GM12892 (cell line): ENCODE measurements at regions not wholly inside any gene's neighbourhood (a gene's known extent, or its start where the extent isn't known, plus 50 kb on each side); places are given as distances from the start of the nearest gene placed in this dataset.

Source experiments
- POLR2A ChIP-seq: IDR thresholded peaks from 2 replicates; pipeline ENCODE4 v1.6.1; 2011; ENCODE audit warnings: low read depth, low read length, control low read depth
- POLR2AphosphoS5 ChIP-seq: IDR thresholded peaks from 2 replicates; pipeline ENCODE4 v1.6.1; 2011; ENCODE audit warnings: low read depth, low read length, control low read depth
- TAF1 ChIP-seq: IDR thresholded peaks from 2 replicates; pipeline ENCODE4 v1.6.1; 2011; ENCODE audit warnings: low read depth, mild to moderate bottlenecking, control low read depth, low read length, borderline replicate concordance

GRCh38 chr6:74966712-74967111, 239.1 kb downstream of the COL12A1 start:
- no peak for TF ChIP-seq POLR2AphosphoS5
- TF ChIP-seq POLR2A, result no peak
- no peak for TF ChIP-seq TAF1
